ENCODE measurements at regions not wholly inside any gene's neighbourhood (a gene's known extent, or its start where the extent isn't known, plus 50 kb on each side); places are given as distances from the start of the nearest gene placed in this dataset.

DNA sequence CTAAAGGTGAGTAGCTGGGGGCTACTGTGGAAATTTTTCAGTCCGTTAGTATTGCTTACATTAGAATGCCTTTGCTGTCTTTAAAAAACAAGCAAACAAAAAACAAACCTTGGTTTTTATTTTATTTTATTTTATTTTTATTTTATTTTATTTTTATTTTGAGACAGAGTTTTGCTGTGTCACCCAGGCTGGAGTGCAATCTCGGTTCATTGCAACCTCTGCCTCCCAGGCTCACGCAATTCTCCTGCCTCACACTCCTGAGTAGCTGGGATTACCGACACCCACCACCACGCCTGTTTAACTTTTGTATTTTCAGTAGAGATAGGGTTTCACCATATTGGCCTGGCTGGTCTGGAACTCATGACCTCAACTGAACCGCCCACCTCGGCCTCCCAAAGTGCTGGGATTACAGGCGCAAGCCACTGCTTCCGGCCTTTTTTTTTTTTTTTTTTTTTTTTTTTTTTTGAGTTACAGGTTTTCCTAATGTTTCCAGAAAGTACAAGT lies 732.6 kb downstream of the KCNJ3 start:
- peaks cover 13% of the 10 kb centered on the region for H3K9me3 Mint-ChIP-seq
- H3K4me1 Mint-ChIP-seq (ENCODE audit: low read depth): no peaks in the 10 kb centered on the region
- intact Hi-C loops (cut with micrococcal nuclease): no loop called here
- no peaks in the 10 kb centered on the region for H3K27me3 Mint-ChIP-seq
- H3K4me3 Mint-ChIP-seq: no peak overlapping the region
- H3K36me3 Mint-ChIP-seq (ENCODE audit: low read depth): no peaks in the 10 kb centered on the region
- H3K27ac Mint-ChIP-seq: no peak overlapping the region

DNA sequence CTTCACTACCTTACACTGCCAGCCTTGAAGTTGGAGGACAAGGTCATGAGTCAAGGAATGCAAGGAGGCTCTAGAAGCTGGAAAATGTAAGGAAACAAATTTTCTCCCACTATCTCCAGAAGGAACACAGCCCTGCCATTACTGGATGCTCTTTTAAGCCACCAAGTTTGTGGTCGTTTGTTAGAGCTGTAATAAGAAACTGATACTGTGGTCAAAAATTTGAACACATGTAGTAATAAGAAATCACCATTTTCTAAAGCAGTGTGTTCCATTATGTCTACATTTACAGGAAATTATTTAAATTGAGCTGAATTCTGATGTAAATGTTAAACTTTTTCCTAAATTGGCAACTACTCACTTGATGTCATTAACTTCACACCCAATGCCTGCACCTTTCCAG lies 729.0 kb downstream of the KCNJ3 start:
- no peaks in the 10 kb centered on the region for H3K9me3 Mint-ChIP-seq
- H3K4me1 Mint-ChIP-seq (ENCODE audit: low read depth): no peaks in the 10 kb centered on the region
- no peak overlapping the region for H3K4me3 Mint-ChIP-seq
- H3K36me3 Mint-ChIP-seq (ENCODE audit: low read depth): no peaks in the 10 kb centered on the region
- no peaks in the 10 kb centered on the region for H3K27me3 Mint-ChIP-seq
- H3K27ac Mint-ChIP-seq: no peak overlapping the region
- intact Hi-C loops (cut with micrococcal nuclease): no loop called here

DNA sequence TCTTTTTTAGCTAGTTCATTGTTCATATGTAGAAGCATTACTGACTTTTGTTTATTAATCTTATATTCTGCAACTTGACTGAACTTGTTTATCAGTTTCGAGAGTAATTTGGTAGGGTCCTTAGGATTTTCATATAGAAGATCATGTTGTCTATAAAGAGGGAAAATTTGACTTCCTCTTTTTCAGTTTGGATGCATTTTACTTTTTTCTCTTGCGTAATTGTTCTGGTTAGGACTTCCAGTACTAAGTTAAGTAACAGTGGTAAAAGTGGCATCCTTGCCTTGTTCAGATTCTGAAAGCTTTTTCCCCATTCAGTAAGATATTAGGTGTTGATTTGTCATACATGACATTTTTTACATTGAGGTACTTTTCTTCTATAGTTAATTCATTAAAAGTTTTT lies 726.0 kb downstream of the KCNJ3 start:
- no peak overlapping the region for H3K4me3 Mint-ChIP-seq
- intact Hi-C loops (cut with micrococcal nuclease): no loop called here

DNA sequence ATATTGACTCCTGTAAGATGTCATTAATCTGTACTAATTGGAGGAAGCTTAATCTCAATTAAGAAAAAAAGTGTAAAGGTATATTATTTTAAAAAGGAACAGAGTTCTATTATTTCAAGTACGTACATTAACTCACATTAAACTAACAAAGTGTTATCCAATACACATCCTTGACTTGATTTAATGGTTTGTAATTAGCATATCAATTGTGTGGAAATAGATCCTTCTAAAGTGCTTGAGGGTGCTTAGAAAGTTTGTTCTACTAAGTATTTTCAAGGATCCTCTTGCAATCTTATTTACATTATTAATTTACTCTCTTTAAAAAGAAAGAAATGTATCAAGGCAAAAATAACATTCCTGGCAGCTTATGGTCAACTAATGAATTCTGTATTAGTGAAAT lies 720.3 kb downstream of the KCNJ3 start:
- Mint-ChIP-seq H3K36me3 (ENCODE audit: low read depth) (no peaks in the 10 kb centered on the region), H3K9me3 (peaks cover 9% of the 10 kb centered on the region), H3K4me3 (no peak overlapping the region), H3K4me1 (ENCODE audit: low read depth) (no peaks in the 10 kb centered on the region), H3K27ac (no peak overlapping the region), H3K27me3 (no peaks in the 10 kb centered on the region)
- intact Hi-C loops (cut with micrococcal nuclease): no loop called here

More for the DNA sequence above, 726.0 kb downstream of the KCNJ3 start:
- Mint-ChIP-seq H3K4me1 (ENCODE audit: low read depth) (no peaks in the 10 kb centered on the region), H3K27me3 (no peaks in the 10 kb centered on the region), H3K9me3 (no peaks in the 10 kb centered on the region), H3K27ac (no peak overlapping the region), H3K36me3 (ENCODE audit: low read depth) (no peaks in the 10 kb centered on the region)

GRCh38 chr2:155412598-155412997 lies 714.1 kb downstream of the KCNJ3 start:
- Mint-ChIP-seq H3K4me3 (no peak overlapping the region), H3K4me1 (ENCODE audit: low read depth) (no peaks in the 10 kb centered on the region), H3K27me3 (no peaks in the 10 kb centered on the region), H3K9me3 (peaks cover 9% of the 10 kb centered on the region), H3K27ac (no peak overlapping the region), H3K36me3 (ENCODE audit: low read depth) (no peaks in the 10 kb centered on the region)
- intact Hi-C loops (cut with micrococcal nuclease): no loop called here

DNA sequence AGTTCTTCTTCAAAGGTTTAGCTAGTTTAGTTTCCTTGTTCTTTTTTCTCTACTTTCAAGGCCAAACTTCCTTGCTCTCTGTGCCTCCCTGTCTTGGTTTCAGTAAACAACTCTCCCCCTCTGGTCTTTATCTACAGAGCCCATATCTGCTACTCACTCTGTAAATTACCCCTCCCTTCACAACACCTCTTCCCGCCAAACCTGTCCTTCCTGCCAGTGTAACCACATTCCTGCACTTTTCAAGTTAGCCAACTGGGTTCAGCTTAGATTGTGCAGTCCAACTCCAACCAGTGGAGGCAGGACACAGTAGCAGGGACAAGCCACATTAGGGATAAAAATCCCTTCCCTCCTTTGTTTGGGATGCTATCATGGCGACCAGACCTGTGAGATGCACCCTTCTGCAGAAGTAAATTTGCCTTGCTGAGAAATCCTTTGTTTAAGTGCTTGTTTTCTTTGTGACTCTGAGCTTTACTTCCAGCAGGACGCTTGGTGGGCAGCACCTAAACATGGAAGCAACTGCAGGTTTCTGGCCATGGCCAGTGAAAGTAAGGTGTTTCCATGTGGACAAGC lies 706.0 kb downstream of the KCNJ3 start:
- intact Hi-C loops (cut with micrococcal nuclease): no loop called here
- H3K27me3 Mint-ChIP-seq: no peaks in the 10 kb centered on the region
- H3K4me1 Mint-ChIP-seq (ENCODE audit: low read depth): no peaks in the 10 kb centered on the region
- H3K9me3 Mint-ChIP-seq: peaks cover 32% of the 10 kb centered on the region
- H3K27ac Mint-ChIP-seq: no peak overlapping the region
- no peaks in the 10 kb centered on the region for H3K36me3 Mint-ChIP-seq (ENCODE audit: low read depth)
- H3K4me3 Mint-ChIP-seq: no peak overlapping the region

DNA sequence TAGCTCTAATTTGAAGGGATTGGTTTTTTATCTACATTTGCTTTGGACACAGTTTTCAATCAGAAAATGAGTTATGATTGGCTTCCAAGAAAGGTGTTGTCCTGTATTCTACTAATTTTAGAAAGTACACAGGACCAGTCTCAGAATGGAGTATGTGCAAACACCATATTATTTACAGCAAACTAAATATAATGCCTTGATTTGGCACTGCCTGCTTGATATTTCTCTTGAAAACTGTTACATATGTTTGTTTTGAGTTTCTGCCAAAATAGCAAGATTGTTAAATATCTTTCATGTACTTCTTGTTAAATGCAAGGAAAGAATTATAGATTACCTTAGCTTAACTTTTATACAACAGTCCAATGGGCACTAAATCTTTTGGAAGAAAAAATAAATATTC lies 694.9 kb downstream of the KCNJ3 start:
- Mint-ChIP-seq H3K4me1 (ENCODE audit: low read depth) (no peaks in the 10 kb centered on the region), H3K27ac (no peak overlapping the region), H3K27me3 (no peaks in the 10 kb centered on the region), H3K9me3 (no peaks in the 10 kb centered on the region), H3K4me3 (no peak overlapping the region), H3K36me3 (ENCODE audit: low read depth) (no peaks in the 10 kb centered on the region)
- intact Hi-C loops (cut with micrococcal nuclease): no loop called here

DNA sequence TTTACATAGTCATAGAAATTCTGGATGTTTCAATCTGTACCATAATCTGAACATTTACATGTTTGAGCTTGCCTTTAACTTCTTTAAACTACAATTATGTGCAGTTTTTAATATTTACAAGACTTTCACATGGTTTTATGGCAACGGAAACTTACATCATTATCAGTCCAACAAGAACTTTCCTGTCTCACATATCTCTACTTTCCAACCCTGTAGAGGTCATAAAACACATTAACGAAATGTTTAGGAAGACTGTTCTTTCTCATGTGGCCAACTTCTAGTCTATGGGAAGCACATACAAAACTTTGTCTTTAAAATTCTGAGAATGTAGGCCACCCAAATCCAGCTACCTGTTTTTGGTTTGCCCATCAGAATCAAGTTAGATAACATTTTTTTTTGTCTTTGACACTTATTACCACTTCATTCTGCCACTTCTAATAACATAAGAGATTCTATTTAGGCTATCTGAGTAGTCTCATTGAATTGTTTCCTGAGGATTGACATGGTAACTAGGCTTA lies 693.2 kb downstream of the KCNJ3 start:
- H3K36me3 Mint-ChIP-seq (ENCODE audit: low read depth): no peaks in the 10 kb centered on the region
- intact Hi-C loops (cut with micrococcal nuclease): no loop called here
- no peaks in the 10 kb centered on the region for H3K4me1 Mint-ChIP-seq (ENCODE audit: low read depth)
- H3K27ac Mint-ChIP-seq: no peak overlapping the region
- H3K9me3 Mint-ChIP-seq: no peaks in the 10 kb centered on the region
- H3K4me3 Mint-ChIP-seq: no peak overlapping the region
- H3K27me3 Mint-ChIP-seq: no peaks in the 10 kb centered on the region

DNA sequence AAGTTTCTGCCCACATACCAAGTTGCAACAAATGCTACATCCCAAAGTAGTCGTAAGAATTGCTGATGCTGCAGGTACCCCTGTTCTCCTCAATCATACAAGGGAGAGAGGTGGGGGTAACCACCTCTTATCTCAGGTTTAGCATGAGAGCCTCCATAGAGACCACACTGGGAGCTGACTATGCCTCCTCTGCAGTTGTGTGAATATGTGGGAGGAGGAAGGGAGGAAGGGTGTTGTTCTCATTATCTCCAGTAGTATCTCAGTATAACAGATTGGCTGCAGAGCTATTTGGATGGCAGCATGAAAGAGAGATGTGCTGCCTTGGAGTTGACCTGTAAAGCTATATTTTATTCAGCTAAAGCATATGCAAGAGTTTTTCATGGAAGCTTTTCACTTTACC lies 690.7 kb downstream of the KCNJ3 start:
- Mint-ChIP-seq H3K9me3 (no peaks in the 10 kb centered on the region), H3K4me3 (no peak overlapping the region), H3K4me1 (ENCODE audit: low read depth) (no peaks in the 10 kb centered on the region), H3K27ac (no peak overlapping the region), H3K36me3 (ENCODE audit: low read depth) (no peaks in the 10 kb centered on the region), H3K27me3 (no peaks in the 10 kb centered on the region)
- intact Hi-C loops (cut with micrococcal nuclease): no loop called here

- Mint-ChIP-seq H3K4me3 (no peak overlapping the region), H3K4me1 (ENCODE audit: low read depth) (no peaks in the 10 kb centered on the region), H3K36me3 (ENCODE audit: low read depth) (no peaks in the 10 kb centered on the region), H3K9me3 (no peaks in the 10 kb centered on the region), H3K27ac (no peak overlapping the region), H3K27me3 (no peaks in the 10 kb centered on the region)
- intact Hi-C loops (cut with micrococcal nuclease): no loop called here
These were observed 686.1 kb downstream of the KCNJ3 start for GRCh38 chr2:155384555-155385123.

DNA sequence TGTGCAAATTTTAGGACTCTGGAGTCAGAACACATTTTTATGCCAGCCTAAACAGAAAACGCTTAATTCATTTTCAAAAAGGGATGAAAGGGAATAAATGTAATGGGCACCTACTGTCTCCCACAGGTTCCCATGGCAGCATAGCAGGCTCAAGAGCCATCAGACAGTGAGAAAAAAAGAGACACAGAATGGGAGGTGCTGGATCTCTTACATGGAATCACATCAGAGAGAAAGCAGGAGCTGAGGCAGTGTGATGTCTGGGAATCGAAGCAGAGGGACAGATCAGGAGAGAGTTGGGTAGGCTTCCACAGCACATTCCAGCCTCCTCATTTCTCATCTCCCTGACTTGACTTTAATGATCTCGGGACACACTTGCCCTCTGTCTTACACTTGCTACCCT lies 684.3 kb downstream of the KCNJ3 start:
- H3K27ac Mint-ChIP-seq: no peak overlapping the region
- no peaks in the 10 kb centered on the region for H3K9me3 Mint-ChIP-seq

DNA sequence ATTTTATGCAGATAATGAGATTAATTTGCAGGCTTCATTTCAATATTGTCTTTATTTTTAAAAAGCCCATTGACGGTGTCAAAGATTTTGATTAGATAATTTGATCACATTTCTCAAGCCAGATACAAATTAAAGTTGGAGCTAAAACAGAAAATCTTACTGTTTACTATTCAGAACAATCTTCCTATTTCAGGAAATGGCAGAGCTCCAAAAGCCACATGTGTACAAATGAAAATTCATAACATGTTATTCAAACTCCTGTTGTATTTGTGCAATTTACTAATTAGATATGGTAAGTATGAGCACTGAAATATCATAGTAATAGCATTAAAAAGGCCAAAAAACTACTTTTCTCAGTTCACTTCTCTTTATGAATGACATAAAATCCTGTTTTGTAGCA lies 682.9 kb downstream of the KCNJ3 start:
- no peak overlapping the region for H3K27ac Mint-ChIP-seq

More for the DNA sequence above, 684.3 kb downstream of the KCNJ3 start:
- intact Hi-C loops (cut with micrococcal nuclease): no loop called here
- no peaks in the 10 kb centered on the region for H3K36me3 Mint-ChIP-seq (ENCODE audit: low read depth)
- no peaks in the 10 kb centered on the region for H3K27me3 Mint-ChIP-seq
- no peaks in the 10 kb centered on the region for H3K4me1 Mint-ChIP-seq (ENCODE audit: low read depth)
- H3K4me3 Mint-ChIP-seq: no peak overlapping the region

GRCh38 chr2:155379494-155379893 lies 681.0 kb downstream of the KCNJ3 start:
- no peaks in the 10 kb centered on the region for H3K4me1 Mint-ChIP-seq (ENCODE audit: low read depth)
- H3K9me3 Mint-ChIP-seq: no peaks in the 10 kb centered on the region
- H3K36me3 Mint-ChIP-seq (ENCODE audit: low read depth): no peaks in the 10 kb centered on the region
- H3K27me3 Mint-ChIP-seq: no peaks in the 10 kb centered on the region
- H3K4me3 Mint-ChIP-seq: no peak overlapping the region
- no peak overlapping the region for H3K27ac Mint-ChIP-seq
- intact Hi-C loops (cut with micrococcal nuclease): loop anchor here (10.0 kb wide), 3 partner anchors 945 to 1675 kb away; no protein-coding TSS in a partner anchor

More for the DNA sequence above, 682.9 kb downstream of the KCNJ3 start:
- H3K4me1 Mint-ChIP-seq (ENCODE audit: low read depth): no peaks in the 10 kb centered on the region
- intact Hi-C loops (cut with micrococcal nuclease): no loop called here
- H3K4me3 Mint-ChIP-seq: no peak overlapping the region
- H3K36me3 Mint-ChIP-seq (ENCODE audit: low read depth): no peaks in the 10 kb centered on the region
- no peaks in the 10 kb centered on the region for H3K27me3 Mint-ChIP-seq
- H3K9me3 Mint-ChIP-seq: no peaks in the 10 kb centered on the region

DNA sequence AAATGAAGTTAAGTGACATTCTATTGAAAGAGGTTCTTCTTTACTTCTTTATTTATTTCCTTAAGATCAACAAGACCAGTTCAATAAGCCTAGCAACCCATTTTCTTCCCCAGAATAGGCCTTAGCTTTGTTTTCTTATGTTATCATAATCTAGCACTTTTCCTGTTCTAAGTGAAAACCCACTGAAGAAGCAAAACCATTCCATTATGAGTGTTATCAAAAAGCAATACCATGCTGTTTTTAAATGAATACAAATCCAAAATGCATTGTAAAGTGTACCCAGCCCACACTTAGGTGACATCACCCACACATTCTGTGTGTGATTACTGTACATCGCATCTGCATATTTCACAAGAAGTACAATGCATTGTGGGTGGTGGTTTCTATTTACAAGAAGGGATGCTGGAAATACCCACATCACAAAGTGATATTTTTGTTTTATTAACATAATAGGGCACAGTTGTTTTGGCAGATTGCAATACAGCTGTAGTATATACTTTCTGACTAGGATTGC lies 679.5 kb downstream of the KCNJ3 start:
- Mint-ChIP-seq H3K27ac (no peak overlapping the region), H3K4me1 (ENCODE audit: low read depth) (no peaks in the 10 kb centered on the region), H3K4me3 (no peak overlapping the region), H3K9me3 (no peaks in the 10 kb centered on the region), H3K27me3 (no peaks in the 10 kb centered on the region), H3K36me3 (ENCODE audit: low read depth) (no peaks in the 10 kb centered on the region)
- intact Hi-C loops (cut with micrococcal nuclease): loop anchor here (1.0 to 10.0 kb wide), 4 partner anchors 438 to 1677 kb away; no protein-coding TSS in a partner anchor

Measured in dendritic cell treated with granulocyte-macrophage colony-stimulating factor and Interleukin-4, amounts not matched to agents 40 ng/mL and 50 ng/mL, for 4 days (primary cell).